ENCODE measurements at regions not wholly inside any gene's neighbourhood (a gene's known extent, or its start where the extent isn't known, plus 50 kb on each side); places are given as distances from the start of the nearest gene placed in this dataset.

DNA sequence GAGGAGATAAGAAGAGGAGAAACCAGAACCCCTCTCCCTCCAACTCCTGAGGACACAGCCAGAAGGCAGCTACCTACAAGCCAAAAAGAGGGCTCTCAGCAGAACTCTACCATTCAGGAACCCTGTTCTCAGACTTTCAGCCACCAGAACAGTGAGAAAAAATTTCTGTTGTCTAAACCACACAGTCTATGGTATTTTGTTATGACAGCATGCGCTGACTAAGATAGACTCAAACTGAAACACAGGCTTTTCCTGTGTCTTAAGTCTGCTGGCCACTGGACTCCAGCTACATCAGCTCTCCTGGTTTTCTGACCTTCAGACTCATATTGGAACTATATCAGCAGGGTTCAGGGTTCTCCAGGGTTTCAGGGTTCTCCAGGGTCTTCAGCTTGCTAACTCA, 126.5 kb upstream of the TNFSF4 start:
- H3K27me3 ChIP-seq (ENCODE audit: insufficient read depth, poor library complexity, severe bottlenecking): no peaks in the 10 kb centered on the region
- no peak overlapping the region for H3K4me3 ChIP-seq (replicated peaks; ENCODE audit: insufficient read depth, low read length)
- TF ChIP-seq SPI1 (IDR thresholded peaks at IDR 0.05; ENCODE audit: borderline replicate concordance, low read depth): no peak
- TF ChIP-seq POLR2AphosphoS5 (IDR thresholded peaks at IDR 0.05; ENCODE audit: low read depth): no peak
- TF ChIP-seq GABPA (IDR thresholded peaks at IDR 0.05; ENCODE audit: low read depth): no peak
- TF ChIP-seq, protein P1, sequence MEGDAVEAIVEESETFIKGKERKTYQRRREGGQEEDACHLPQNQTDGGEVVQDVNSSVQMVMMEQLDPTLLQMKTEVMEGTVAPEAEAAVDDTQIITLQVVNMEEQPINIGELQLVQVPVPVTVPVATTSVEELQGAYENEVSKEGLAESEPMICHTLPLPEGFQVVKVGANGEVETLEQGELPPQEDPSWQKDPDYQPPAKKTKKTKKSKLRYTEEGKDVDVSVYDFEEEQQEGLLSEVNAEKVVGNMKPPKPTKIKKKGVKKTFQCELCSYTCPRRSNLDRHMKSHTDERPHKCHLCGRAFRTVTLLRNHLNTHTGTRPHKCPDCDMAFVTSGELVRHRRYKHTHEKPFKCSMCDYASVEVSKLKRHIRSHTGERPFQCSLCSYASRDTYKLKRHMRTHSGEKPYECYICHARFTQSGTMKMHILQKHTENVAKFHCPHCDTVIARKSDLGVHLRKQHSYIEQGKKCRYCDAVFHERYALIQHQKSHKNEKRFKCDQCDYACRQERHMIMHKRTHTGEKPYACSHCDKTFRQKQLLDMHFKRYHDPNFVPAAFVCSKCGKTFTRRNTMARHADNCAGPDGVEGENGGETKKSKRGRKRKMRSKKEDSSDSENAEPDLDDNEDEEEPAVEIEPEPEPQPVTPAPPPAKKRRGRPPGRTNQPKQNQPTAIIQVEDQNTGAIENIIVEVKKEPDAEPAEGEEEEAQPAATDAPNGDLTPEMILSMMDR (IDR thresholded peaks at IDR 0.05; ENCODE audit: insufficient read depth, low read length): no peak
- TF ChIP-seq, protein P2, sequence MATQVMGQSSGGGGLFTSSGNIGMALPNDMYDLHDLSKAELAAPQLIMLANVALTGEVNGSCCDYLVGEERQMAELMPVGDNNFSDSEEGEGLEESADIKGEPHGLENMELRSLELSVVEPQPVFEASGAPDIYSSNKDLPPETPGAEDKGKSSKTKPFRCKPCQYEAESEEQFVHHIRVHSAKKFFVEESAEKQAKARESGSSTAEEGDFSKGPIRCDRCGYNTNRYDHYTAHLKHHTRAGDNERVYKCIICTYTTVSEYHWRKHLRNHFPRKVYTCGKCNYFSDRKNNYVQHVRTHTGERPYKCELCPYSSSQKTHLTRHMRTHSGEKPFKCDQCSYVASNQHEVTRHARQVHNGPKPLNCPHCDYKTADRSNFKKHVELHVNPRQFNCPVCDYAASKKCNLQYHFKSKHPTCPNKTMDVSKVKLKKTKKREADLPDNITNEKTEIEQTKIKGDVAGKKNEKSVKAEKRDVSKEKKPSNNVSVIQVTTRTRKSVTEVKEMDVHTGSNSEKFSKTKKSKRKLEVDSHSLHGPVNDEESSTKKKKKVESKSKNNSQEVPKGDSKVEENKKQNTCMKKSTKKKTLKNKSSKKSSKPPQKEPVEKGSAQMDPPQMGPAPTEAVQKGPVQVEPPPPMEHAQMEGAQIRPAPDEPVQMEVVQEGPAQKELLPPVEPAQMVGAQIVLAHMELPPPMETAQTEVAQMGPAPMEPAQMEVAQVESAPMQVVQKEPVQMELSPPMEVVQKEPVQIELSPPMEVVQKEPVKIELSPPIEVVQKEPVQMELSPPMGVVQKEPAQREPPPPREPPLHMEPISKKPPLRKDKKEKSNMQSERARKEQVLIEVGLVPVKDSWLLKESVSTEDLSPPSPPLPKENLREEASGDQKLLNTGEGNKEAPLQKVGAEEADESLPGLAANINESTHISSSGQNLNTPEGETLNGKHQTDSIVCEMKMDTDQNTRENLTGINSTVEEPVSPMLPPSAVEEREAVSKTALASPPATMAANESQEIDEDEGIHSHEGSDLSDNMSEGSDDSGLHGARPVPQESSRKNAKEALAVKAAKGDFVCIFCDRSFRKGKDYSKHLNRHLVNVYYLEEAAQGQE (IDR thresholded peaks at IDR 0.05; ENCODE audit: insufficient replicate concordance, low read depth): no peak
- DNase-seq (ENCODE audit: low read depth in 1 of 2, low spot score in 1 of 2): no peak
- no peak overlapping the region for H3K27ac ChIP-seq (replicated peaks)

DNA sequence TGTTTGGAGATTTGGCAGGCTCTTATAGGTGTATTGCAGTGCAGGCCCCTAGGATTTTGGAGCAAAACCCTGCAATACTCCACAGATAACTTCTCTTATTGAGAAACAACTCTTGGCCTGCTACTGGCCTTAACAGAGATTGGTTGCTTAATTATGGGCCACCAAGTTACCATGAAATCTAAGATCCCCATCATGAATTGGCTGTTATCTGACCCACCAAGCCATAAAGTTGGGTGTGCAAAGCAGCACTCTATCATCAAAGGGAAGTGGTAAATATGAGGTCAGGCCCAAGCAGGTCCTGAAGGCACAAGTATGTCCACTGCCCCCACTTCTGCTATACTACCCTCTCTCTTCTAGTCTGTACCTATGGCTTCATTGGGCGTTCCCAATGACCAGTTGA, 130.0 kb upstream of the TNFSF4 start:
- DNase-seq (ENCODE audit: low read depth in 1 of 2, low spot score in 1 of 2): no peak
- Histone ChIP-seq H3K4me3 (replicated peaks; ENCODE audit: insufficient read depth, low read length) (no peak overlapping the region), H3K27me3 (ENCODE audit: insufficient read depth, poor library complexity, severe bottlenecking) (no peaks in the 10 kb centered on the region), H3K27ac (replicated peaks) (no peak overlapping the region)
- TF ChIP-seq GABPA (IDR thresholded peaks at IDR 0.05; ENCODE audit: low read depth) (no peak), SPI1 (IDR thresholded peaks at IDR 0.05; ENCODE audit: borderline replicate concordance, low read depth) (no peak), POLR2AphosphoS5 (IDR thresholded peaks at IDR 0.05; ENCODE audit: low read depth) (no peak)
- TF ChIP-seq, protein P1 (IDR thresholded peaks at IDR 0.05; ENCODE audit: insufficient read depth, low read length): no peak
- TF ChIP-seq, protein P2 (IDR thresholded peaks at IDR 0.05; ENCODE audit: insufficient replicate concordance, low read depth): no peak

DNA sequence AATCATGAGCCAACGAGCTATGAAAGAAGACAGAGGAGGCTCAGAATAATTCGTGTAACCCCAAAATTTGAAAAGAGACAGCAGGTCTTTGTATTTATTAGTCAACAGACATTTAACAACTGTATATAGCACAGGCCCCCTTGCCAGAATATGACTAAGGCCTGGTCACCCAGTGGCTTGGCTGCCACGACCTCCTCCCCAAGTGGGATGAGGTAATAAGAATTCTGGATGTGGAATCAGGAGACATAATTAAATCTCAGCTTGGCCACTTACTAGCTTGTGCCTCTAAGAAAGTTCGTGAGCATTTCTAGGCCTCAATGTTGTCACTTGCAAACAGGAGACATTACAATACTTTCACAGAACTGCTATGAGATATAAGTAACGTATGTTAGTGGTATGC, 134.2 kb upstream of the TNFSF4 start:
- H3K27me3 ChIP-seq (ENCODE audit: insufficient read depth, poor library complexity, severe bottlenecking): no peaks in the 10 kb centered on the region
- H3K4me3 ChIP-seq (replicated peaks; ENCODE audit: insufficient read depth, low read length): no peak overlapping the region
- TF ChIP-seq POLR2AphosphoS5 (IDR thresholded peaks at IDR 0.05; ENCODE audit: low read depth) (no peak), SPI1 (IDR thresholded peaks at IDR 0.05; ENCODE audit: borderline replicate concordance, low read depth) (no peak), GABPA (IDR thresholded peaks at IDR 0.05; ENCODE audit: low read depth) (no peak)
- TF ChIP-seq, protein P2 (IDR thresholded peaks at IDR 0.05; ENCODE audit: insufficient replicate concordance, low read depth): no peak
- TF ChIP-seq, protein P1 (IDR thresholded peaks at IDR 0.05; ENCODE audit: insufficient read depth, low read length): no peak
- H3K27ac ChIP-seq (replicated peaks): no peak overlapping the region
- no peak for DNase-seq (ENCODE audit: low read depth in 1 of 2, low spot score in 1 of 2)
